Chondrocyte (in vitro differentiated cells): ENCODE measurements at regions not wholly inside any gene's neighbourhood (a gene's known extent, or its start where the extent isn't known, plus 50 kb on each side); places are given as distances from the start of the nearest gene placed in this dataset.

Source experiments
- DNase-seq: peaks from one replicate; pipeline ENCODE4 v3.0.0; 2021; ENCODE audit warnings: mixed read lengths, low spot score
- H3K27ac Mint-ChIP-seq: one replicate; pipeline ENCODE4 v1.8.0; 2021; ENCODE audit warnings: mild to moderate bottlenecking, moderate library complexity, mixed read lengths; ENCODE audit not compliant: unreplicated experiment
- H3K27me3 Mint-ChIP-seq: 2 replicates; pipeline ENCODE4 v1.8.0; 2021; ENCODE audit warnings: low read depth, mixed read lengths
- H3K36me3 Mint-ChIP-seq: 2 replicates; pipeline ENCODE4 v1.8.0; 2021; ENCODE audit warnings: low read depth, mixed read lengths
- H3K4me1 Mint-ChIP-seq: 2 replicates; pipeline ENCODE4 v1.8.0; 2021; ENCODE audit warnings: low read depth, mild to moderate bottlenecking, mixed read lengths
- H3K4me3 Mint-ChIP-seq: one replicate; pipeline ENCODE4 v1.8.0; 2021; ENCODE audit warnings: mild to moderate bottlenecking, moderate library complexity, mixed read lengths; ENCODE audit not compliant: unreplicated experiment
- H3K9me3 Mint-ChIP-seq: 2 replicates; pipeline ENCODE4 v1.8.0; 2021; ENCODE audit warnings: low read depth, mixed read lengths
- TF ChIP-seq, protein P1 (sequence below): fragments of 200-600 bp; sonication (generic); IDR thresholded peaks from 2 replicates; pipeline ENCODE4 v1.5.0; 2021; ENCODE audit warnings: antibody characterized with exemption, mild to moderate bottlenecking, moderate library complexity

DNA sequence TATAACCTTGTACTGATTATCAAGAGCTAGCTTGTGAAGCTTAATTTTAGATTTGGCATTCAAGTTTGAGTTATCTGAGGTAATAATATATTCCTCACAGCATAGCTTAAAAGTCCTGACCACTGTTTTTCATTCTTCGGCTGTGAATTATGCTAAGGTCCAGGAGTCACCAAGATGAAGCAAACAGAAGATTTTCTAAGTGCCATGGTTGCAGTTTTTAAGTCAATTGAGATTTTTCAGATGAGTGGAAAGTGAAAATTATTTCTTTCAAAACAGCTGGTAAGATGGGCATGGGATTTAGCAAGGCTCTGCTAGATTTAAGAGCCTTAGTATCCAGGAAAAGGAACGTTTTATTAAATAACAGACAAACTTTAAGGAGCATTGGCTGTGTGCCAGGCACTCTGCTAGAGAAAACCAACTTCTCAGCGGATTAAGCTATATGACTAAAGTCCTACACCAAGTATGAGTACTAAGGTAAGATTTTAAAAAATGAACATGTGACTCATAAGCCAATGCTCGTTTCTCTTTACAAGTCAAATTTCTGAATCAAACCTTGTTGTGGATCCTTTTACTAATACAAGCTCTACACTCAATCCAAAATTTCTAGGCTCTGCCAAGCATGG lies 149.9 kb upstream of the IL15 start:
- Mint-ChIP-seq H3K4me1 (peaks cover 13% of the 10 kb centered on the region), H3K4me3 (no peak overlapping the region), H3K27ac (peak overlapping the region; percentile 80), H3K9me3 (peaks cover 16% of the 10 kb centered on the region), H3K27me3 (peaks cover 8% of the 10 kb centered on the region), H3K36me3 (peaks cover 5% of the 10 kb centered on the region)
- no peak for DNase-seq
- TF ChIP-seq, protein P1, sequence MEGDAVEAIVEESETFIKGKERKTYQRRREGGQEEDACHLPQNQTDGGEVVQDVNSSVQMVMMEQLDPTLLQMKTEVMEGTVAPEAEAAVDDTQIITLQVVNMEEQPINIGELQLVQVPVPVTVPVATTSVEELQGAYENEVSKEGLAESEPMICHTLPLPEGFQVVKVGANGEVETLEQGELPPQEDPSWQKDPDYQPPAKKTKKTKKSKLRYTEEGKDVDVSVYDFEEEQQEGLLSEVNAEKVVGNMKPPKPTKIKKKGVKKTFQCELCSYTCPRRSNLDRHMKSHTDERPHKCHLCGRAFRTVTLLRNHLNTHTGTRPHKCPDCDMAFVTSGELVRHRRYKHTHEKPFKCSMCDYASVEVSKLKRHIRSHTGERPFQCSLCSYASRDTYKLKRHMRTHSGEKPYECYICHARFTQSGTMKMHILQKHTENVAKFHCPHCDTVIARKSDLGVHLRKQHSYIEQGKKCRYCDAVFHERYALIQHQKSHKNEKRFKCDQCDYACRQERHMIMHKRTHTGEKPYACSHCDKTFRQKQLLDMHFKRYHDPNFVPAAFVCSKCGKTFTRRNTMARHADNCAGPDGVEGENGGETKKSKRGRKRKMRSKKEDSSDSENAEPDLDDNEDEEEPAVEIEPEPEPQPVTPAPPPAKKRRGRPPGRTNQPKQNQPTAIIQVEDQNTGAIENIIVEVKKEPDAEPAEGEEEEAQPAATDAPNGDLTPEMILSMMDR: no peak

DNA sequence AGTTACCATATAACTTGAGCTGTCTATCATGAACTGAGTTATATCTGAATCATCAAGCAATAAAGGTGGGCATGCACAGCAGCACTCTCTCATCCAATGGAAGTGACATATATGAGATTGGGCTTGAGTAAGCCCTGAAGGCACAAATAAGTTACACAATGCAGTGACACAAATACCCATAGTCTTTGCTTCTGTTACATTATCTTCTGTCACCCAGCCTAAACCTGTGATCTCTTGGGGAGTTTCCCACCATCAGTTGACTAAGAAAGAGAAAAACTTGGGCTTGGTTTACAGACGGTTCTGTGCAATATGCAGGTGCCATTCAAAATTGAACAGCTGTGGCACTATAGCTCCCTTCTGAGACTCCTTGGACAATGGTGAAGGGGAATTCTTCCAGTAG lies 138.8 kb upstream of the IL15 start:
- Mint-ChIP-seq H3K4me1 (peaks cover 10% of the 10 kb centered on the region), H3K4me3 (no peak overlapping the region), H3K36me3 (no peaks in the 10 kb centered on the region), H3K27ac (no peak overlapping the region), H3K27me3 (peaks cover 2% of the 10 kb centered on the region), H3K9me3 (no peaks in the 10 kb centered on the region)
- DNase-seq: no peak
- TF ChIP-seq, protein P1: no peak

DNA sequence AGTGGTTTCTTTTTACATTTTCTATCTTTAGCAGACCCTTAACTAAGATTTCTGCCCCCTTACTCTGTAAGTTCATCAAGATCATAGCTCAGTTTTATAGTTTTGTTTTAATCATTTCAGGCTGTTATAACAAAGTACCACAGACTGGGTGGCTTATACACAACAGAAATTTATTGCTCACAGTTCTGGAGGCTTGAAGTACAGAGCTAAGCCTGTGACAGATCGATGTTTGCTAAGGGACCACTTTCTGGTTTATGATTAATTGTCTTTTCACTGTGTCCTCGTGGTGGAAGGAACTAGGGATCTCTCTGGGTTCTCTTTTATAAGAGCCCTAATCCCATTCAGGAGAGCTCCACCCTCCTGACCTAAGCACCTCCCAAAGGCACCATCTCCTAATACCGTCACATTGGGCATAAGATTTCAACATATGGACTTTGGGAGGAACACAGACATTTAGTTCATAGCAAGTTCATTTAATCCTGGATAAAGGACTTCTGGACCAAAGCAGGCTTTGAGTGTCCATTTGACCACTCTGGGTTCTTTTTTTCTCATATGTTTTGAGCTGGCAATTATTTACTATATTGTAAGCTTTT lies 137.0 kb upstream of the IL15 start:
- no peak for DNase-seq

DNA sequence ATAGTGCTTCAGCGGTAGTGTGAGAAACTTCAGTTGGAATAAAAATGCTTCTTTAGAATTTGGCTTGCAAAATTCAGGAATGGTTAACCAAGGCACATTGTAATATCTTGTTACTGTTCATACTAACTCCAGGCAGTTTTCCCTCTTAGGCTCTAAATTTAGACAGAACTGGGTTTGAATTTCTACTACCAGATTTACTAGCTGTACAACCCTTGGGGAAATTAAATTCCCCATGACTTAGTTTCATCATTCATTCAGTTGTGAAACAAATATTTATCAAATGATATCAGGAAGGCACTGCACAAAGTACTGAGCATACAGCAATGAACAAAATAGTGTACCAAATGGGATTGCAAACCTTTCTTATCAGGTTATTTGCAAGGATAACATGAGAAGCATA lies 135.0 kb upstream of the IL15 start:
- H3K36me3 Mint-ChIP-seq: no peaks in the 10 kb centered on the region
- H3K9me3 Mint-ChIP-seq: no peaks in the 10 kb centered on the region
- H3K27me3 Mint-ChIP-seq: peaks cover 2% of the 10 kb centered on the region
- TF ChIP-seq, protein P1: no peak
- no peak for DNase-seq
- H3K4me3 Mint-ChIP-seq: no peak overlapping the region
- H3K4me1 Mint-ChIP-seq: peaks cover 11% of the 10 kb centered on the region
- no peak overlapping the region for H3K27ac Mint-ChIP-seq

More for the DNA sequence above, 137.0 kb upstream of the IL15 start:
- Mint-ChIP-seq H3K36me3 (no peaks in the 10 kb centered on the region), H3K27ac (no peak overlapping the region), H3K9me3 (no peaks in the 10 kb centered on the region), H3K4me3 (no peak overlapping the region), H3K4me1 (peaks cover 11% of the 10 kb centered on the region), H3K27me3 (peaks cover 2% of the 10 kb centered on the region)
- TF ChIP-seq, protein P1: no peak

DNA sequence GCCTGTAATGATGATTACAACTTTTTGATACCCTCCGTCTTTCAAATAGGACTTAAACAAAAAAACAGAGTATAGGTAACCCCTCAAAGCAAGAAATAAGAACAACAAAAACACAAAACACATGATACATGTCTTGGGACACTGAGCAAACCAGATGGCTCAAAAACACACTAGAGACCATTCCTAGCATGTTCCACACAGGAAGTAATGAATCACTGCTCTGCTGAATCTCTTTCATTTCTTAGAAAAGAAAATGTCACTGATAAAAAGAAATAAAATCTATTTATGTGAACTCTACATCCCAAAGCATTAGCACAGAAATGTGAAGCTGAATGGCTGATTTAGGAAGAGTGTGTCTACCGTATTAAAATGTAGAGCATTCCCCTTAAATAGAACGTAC lies 134.5 kb upstream of the IL15 start:
- H3K9me3 Mint-ChIP-seq: peaks cover 5% of the 10 kb centered on the region
- peaks cover 11% of the 10 kb centered on the region for H3K4me1 Mint-ChIP-seq
- no peak overlapping the region for H3K4me3 Mint-ChIP-seq
- TF ChIP-seq, protein P1: no peak
- H3K27ac Mint-ChIP-seq: peak overlapping the region; percentile 70
- H3K36me3 Mint-ChIP-seq: no peaks in the 10 kb centered on the region
- H3K27me3 Mint-ChIP-seq: peaks cover 2% of the 10 kb centered on the region
- DNase-seq: no peak
